ENCODE measurements at regions not wholly inside any gene's neighbourhood (a gene's known extent, or its start where the extent isn't known, plus 50 kb on each side); places are given as distances from the start of the nearest gene placed in this dataset.

DNA sequence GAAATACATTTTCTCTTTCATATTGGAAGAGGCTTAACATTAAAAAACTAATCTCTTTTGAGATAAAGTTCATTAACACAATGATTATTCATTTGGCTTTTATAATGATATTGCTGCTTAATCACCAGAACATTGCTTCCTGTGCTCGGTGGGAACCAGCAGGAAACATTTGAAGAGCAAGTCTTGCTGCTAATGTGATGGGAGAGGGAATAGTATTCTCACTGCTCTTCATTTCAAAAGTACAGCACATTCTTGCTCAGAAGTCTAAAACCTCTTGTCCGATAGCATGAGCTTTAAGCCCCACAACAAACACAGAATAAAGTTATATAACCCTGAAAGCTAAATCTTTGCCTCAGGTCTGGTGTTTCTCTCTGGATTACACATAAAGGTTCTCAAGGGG lies 190.8 kb upstream of the CNTN4 start:
- Histone ChIP-seq H3K9me1 (replicated peaks; ENCODE audit: control insufficient read depth, extremely low read depth, insufficient read depth, low read length) (no peaks in the 10 kb centered on the region), H3K9me3 (replicated peaks; ENCODE audit: control insufficient read depth, insufficient read depth, low read length) (peaks cover 7% of the 10 kb centered on the region), H2AFZ (ENCODE audit: low read depth, low read length) (no peak overlapping the region), H3K4me1 (ENCODE audit: control insufficient read depth, extremely low read depth, insufficient read depth, low read length) (no peaks in the 10 kb centered on the region), H3K36me3 (ENCODE audit: control insufficient read depth in 2 of 2, extremely low read depth in 1 of 2, insufficient read depth in 2 of 2, low read length in 2 of 2) (no peaks in the 10 kb centered on the region), H3K9ac (replicated peaks; ENCODE audit: extremely low read depth, insufficient read depth, low read length) (no peak overlapping the region), H3K79me2 (ENCODE audit: control insufficient read depth, insufficient read depth, low read length) (no peaks in the 10 kb centered on the region), H3K4me2 (ENCODE audit: insufficient read depth, low read length) (no peak overlapping the region), H3K27me3 (ENCODE audit: control insufficient read depth in 2 of 2, insufficient read depth in 2 of 2, low read length in 2 of 2) (no peaks in the 10 kb centered on the region), H3K4me3 (replicated peaks in 1 of 3; ENCODE audit: insufficient read depth in 1 of 3, low read depth in 1 of 3, low read length in 3 of 3) (no peak overlapping the region), H3K27ac (ENCODE audit: insufficient read depth, low read depth, low read length) (no peak overlapping the region), H4K20me1 (replicated peaks; ENCODE audit: control insufficient read depth, extremely low read depth, insufficient read depth, low read length) (no peaks in the 10 kb centered on the region)
- TF ChIP-seq GATA2 (IDR thresholded peaks at IDR 0.05; ENCODE audit: insufficient read depth, insufficient read length, low read depth, low read length) (no peak), JUN (IDR thresholded peaks at IDR 0.05; ENCODE audit: borderline replicate concordance, insufficient read depth, insufficient read length, low read depth) (no peak), POLR2AphosphoS5 (IDR thresholded peaks at IDR 0.05; ENCODE audit: insufficient read depth, low read depth, low read length) (no peak), EZH2 (IDR thresholded peaks at IDR 0.05; ENCODE audit: borderline replicate concordance, low read depth, low read length, severe bottlenecking) (no peak), POLR2A (IDR thresholded peaks at IDR 0.05; ENCODE audit: low read depth, low read length) (no peak), FOS (IDR thresholded peaks at IDR 0.05; ENCODE audit: borderline replicate concordance, insufficient read depth, low read length) (no peak), MYC (IDR thresholded peaks at IDR 0.05; ENCODE audit: low read depth, low read length) (no peak)
- TF ChIP-seq, protein P1, sequence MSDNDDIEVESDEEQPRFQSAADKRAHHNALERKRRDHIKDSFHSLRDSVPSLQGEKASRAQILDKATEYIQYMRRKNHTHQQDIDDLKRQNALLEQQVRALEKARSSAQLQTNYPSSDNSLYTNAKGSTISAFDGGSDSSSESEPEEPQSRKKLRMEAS (IDR thresholded peaks at IDR 0.05; ENCODE audit: insufficient read depth, insufficient read length) = no peak
- TF ChIP-seq, protein P2, sequence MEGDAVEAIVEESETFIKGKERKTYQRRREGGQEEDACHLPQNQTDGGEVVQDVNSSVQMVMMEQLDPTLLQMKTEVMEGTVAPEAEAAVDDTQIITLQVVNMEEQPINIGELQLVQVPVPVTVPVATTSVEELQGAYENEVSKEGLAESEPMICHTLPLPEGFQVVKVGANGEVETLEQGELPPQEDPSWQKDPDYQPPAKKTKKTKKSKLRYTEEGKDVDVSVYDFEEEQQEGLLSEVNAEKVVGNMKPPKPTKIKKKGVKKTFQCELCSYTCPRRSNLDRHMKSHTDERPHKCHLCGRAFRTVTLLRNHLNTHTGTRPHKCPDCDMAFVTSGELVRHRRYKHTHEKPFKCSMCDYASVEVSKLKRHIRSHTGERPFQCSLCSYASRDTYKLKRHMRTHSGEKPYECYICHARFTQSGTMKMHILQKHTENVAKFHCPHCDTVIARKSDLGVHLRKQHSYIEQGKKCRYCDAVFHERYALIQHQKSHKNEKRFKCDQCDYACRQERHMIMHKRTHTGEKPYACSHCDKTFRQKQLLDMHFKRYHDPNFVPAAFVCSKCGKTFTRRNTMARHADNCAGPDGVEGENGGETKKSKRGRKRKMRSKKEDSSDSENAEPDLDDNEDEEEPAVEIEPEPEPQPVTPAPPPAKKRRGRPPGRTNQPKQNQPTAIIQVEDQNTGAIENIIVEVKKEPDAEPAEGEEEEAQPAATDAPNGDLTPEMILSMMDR (IDR thresholded peaks at IDR 0.05; ENCODE audit: extremely low read depth in 1 of 2, insufficient read depth in 1 of 2, low read depth in 1 of 2, low read length in 2 of 2) = no peak
- no peak for DNase-seq (ENCODE audit: low read depth, low spot score)
- ChIA-PET POLR2A (no interaction called here), CTCF (no interaction called here)
- no peak for FAIRE-seq
- intact Hi-C loops (cut with micrococcal nuclease) (no loop called here), dilution Hi-C loops (cut with MboI; ENCODE audit: extremely low pct_ligation_motif_present, low sequenced_read_pairs) (no loop called here)
- no TSS peak for BruUV-seq (replicated peaks)
